H1 (cell line): ENCODE measurements at regions not wholly inside any gene's neighbourhood (a gene's known extent, or its start where the extent isn't known, plus 50 kb on each side); places are given as distances from the start of the nearest gene placed in this dataset.

Source experiments
- CTCF ChIA-PET: fragments of 300-600 bp; sonication (Branson Sonifier 250); formaldehyde crosslinking; loops from one replicate; lab custom pipeline; 2021; ENCODE audit not compliant: partially characterized antibody; lab: Charles Lee
- POLR2A ChIA-PET: fragments of 300-600 bp; sonication (Branson Sonifier 250); formaldehyde crosslinking; loops from one replicate; lab custom pipeline; 2021; ENCODE audit warnings: inconsistent platforms; ENCODE audit not compliant: partially characterized antibody; lab: Charles Lee
- DNase-seq, 2 experiments: peaks; one replicate each; pipeline versions ENCODE4 v3.0.0 to v3.0.0-alpha.2; 2010 to 2022; ENCODE audit warnings: low spot score in 2 of 2, low read depth in 1 of 2, mixed read lengths in 1 of 2
- FAIRE-seq: peaks from 2 replicates; lab custom pipeline; 2011; peaks lifted over from hg19 to GRCh38; lab: Jason Lieb, UNC
- H2AFZ ChIP-seq: 2 replicates; pipeline ENCODE4 v1.8.1; 2012; ENCODE audit warnings: low read length, inconsistent platforms
- H2AK5ac ChIP-seq: 2 replicates; pipeline ENCODE4 v1.6.1; 2013; ENCODE audit warnings: low read depth, low read length
- H2BK120ac ChIP-seq: replicated peaks from 2 replicates; pipeline ENCODE3; 2013; ENCODE audit warnings: low read depth, low read length, inconsistent platforms
- H2BK12ac ChIP-seq: 2 replicates; pipeline ENCODE4 v1.6.1; 2013; ENCODE audit warnings: low read depth, low read length
- H2BK15ac ChIP-seq: 2 replicates; pipeline ENCODE4 v1.6.1; 2013; ENCODE audit warnings: low read length
- H2BK20ac ChIP-seq: 2 replicates; pipeline ENCODE4 v1.6.1; 2013; ENCODE audit warnings: low read length
- H2BK5ac ChIP-seq: 2 replicates; pipeline ENCODE4 v1.6.1; 2013; ENCODE audit warnings: low read depth, low read length
- H3K14ac ChIP-seq: 2 replicates; pipeline ENCODE4 v1.6.1; 2013; ENCODE audit warnings: inconsistent platforms; ENCODE audit not compliant: insufficient read length
- H3K18ac ChIP-seq: 2 replicates; pipeline ENCODE4 v1.6.1; 2013; ENCODE audit warnings: low read length; ENCODE audit errors: extremely low read depth
- H3K23ac ChIP-seq: 2 replicates; pipeline ENCODE4 v1.6.1; 2013; ENCODE audit warnings: inconsistent platforms; ENCODE audit not compliant: insufficient read length
- H3K23me2 ChIP-seq: 2 replicates; pipeline ENCODE4 v1.6.1; 2013; ENCODE audit warnings: low read depth, low read length
- H3K27ac ChIP-seq: 2 replicates; pipeline ENCODE4 v1.6.1; 2011; ENCODE audit warnings: low read depth, low read length, inconsistent platforms
- H3K27me3 ChIP-seq, 4 experiments: replicated peaks in 1 of 4; 1 replicate in 1 of 4; 2 replicates in 3 of 4; pipeline versions ENCODE4 v1.6.1 to v1.8.1; 2011 to 2013; ENCODE audit warnings: low read length in 3 of 4, mild to moderate bottlenecking in 3 of 4, inconsistent platforms in 2 of 4, mixed read lengths in 2 of 4, moderate library complexity in 1 of 4; ENCODE audit not compliant: control insufficient read depth in 3 of 4, insufficient read depth in 3 of 4; ENCODE audit errors: extremely low read depth in 1 of 4
- H3K36me3 ChIP-seq, 4 experiments: 2 replicates each; pipeline versions ENCODE4 v1.6.1 to v1.8.1; 2011 to 2013; ENCODE audit warnings: mild to moderate bottlenecking in 4 of 4, low read length in 3 of 4, moderate library complexity in 2 of 4, control low read depth in 1 of 4, inconsistent platforms in 1 of 4; ENCODE audit not compliant: insufficient read depth in 4 of 4, control insufficient read depth in 2 of 4
- H3K4ac ChIP-seq: replicated peaks from 2 replicates; pipeline ENCODE3; 2013; ENCODE audit warnings: low read length, low read depth, mixed read lengths, inconsistent platforms; ENCODE audit not compliant: insufficient read length
- H3K4me1 ChIP-seq, 4 experiments: replicated peaks in 1 of 4; 1 replicate in 1 of 4; 2 replicates in 3 of 4; pipeline versions ENCODE4 v1.6.1 to v1.8.1; 2011 to 2013; ENCODE audit warnings: low read length in 3 of 4, inconsistent platforms in 2 of 4, mixed read lengths in 1 of 4; ENCODE audit not compliant: insufficient read depth in 4 of 4, control insufficient read depth in 3 of 4
- H3K4me2 ChIP-seq, 2 experiments: 2 replicates each; pipeline versions ENCODE4 v1.6.1 to v1.8.1; 2011 to 2013; ENCODE audit warnings: low read depth in 2 of 2, low read length in 2 of 2, control low read depth in 1 of 2, inconsistent platforms in 1 of 2, mild to moderate bottlenecking in 1 of 2; ENCODE audit not compliant: insufficient read depth in 1 of 2
- H3K4me3 ChIP-seq, 4 experiments: fragments of 200-600, 300-600 bp in 1 of 4; sonication (generic), shearing (Covaris generic), sonication (Bioruptor Twin) in 1 of 4; 2 replicates each; pipeline versions ENCODE4 v1.5.1 to v1.8.1; 2011 to 2016; ENCODE audit warnings: low read length in 4 of 4, low read depth in 3 of 4, control low read depth in 2 of 4, inconsistent platforms in 2 of 4, mild to moderate bottlenecking in 2 of 4, mixed read lengths in 1 of 4, moderate library complexity in 1 of 4; ENCODE audit not compliant: insufficient read depth in 2 of 4; ENCODE audit errors: extremely low read depth in 1 of 4
- H3K56ac ChIP-seq: replicated peaks from 2 replicates; pipeline ENCODE3; 2013; ENCODE audit warnings: low read depth, mild to moderate bottlenecking, mixed read lengths, low read length, inconsistent platforms; ENCODE audit not compliant: insufficient read length
- H3K79me1 ChIP-seq: 2 replicates; pipeline ENCODE4 v1.6.1; 2013; ENCODE audit warnings: low read depth, low read length, control low read depth
- H3K79me2 ChIP-seq, 2 experiments: 2 replicates each; pipeline versions ENCODE4 v1.6.1 to v1.8.1; 2012 to 2013; ENCODE audit warnings: low read length in 2 of 2, mild to moderate bottlenecking in 2 of 2, inconsistent platforms in 1 of 2; ENCODE audit not compliant: insufficient read depth in 2 of 2, control insufficient read depth in 1 of 2
- H3K9ac ChIP-seq, 4 experiments: replicated peaks in 1 of 4; 1 replicate in 1 of 4; 2 replicates in 3 of 4; pipeline versions ENCODE4 v1.6.1 to v1.8.1; 2011 to 2013; ENCODE audit warnings: low read depth in 3 of 4, low read length in 3 of 4, control low read depth in 2 of 4, mild to moderate bottlenecking in 2 of 4, moderate library complexity in 2 of 4, inconsistent platforms in 1 of 4; ENCODE audit errors: extremely low read depth in 1 of 4
- H3K9me3 ChIP-seq, 2 experiments: 2 replicates each; pipeline versions ENCODE4 v1.6.1 to v1.8.1; 2012 to 2013; ENCODE audit warnings: mild to moderate bottlenecking in 2 of 2, moderate library complexity in 2 of 2, control low read depth in 1 of 2, inconsistent platforms in 1 of 2, low read depth in 1 of 2, low read length in 1 of 2, mixed read lengths in 1 of 2; ENCODE audit not compliant: insufficient read depth in 2 of 2
- H4K20me1 ChIP-seq, 2 experiments: replicated peaks in 1 of 2; 2 replicates each; pipeline versions ENCODE3 to v1.8.1; 2011 to 2013; ENCODE audit warnings: inconsistent platforms in 2 of 2, low read length in 2 of 2, mild to moderate bottlenecking in 1 of 2; ENCODE audit not compliant: insufficient read depth in 2 of 2, control insufficient read depth in 1 of 2
- H4K5ac ChIP-seq: 2 replicates; pipeline ENCODE4 v1.6.1; 2013; ENCODE audit warnings: low read length, low read depth, mixed read lengths, inconsistent platforms; ENCODE audit not compliant: insufficient read length
- H4K8ac ChIP-seq: 2 replicates; pipeline ENCODE4 v1.8.0; 2013; ENCODE audit warnings: mild to moderate bottlenecking, moderate library complexity, low read length, inconsistent platforms; ENCODE audit not compliant: insufficient read depth; ENCODE audit errors: extremely low read depth
- H4K91ac ChIP-seq: replicated peaks from 2 replicates; pipeline ENCODE3; 2013; ENCODE audit warnings: low read length, mixed read lengths, inconsistent platforms; ENCODE audit not compliant: insufficient read length
- ASH2L ChIP-seq: fragments of 200-600, 300-600 bp; sonication (generic); IDR thresholded peaks from one replicate; pipeline ENCODE4 v1.7.1; 2017; ENCODE audit warnings: low read length
- CBX8 ChIP-seq: fragments of 300-800, 300-1000 bp; sonication (generic); IDR thresholded peaks from 2 replicates; pipeline ENCODE4 v1.7.1; 2016; ENCODE audit warnings: low read depth, low read length, borderline replicate concordance
- EGR1 ChIP-seq: IDR thresholded peaks from 2 replicates; pipeline ENCODE4 v1.6.1; 2011; ENCODE audit warnings: low read depth, low read length, borderline replicate concordance
- EZH2 ChIP-seq: fragments of 200-600 bp; sonication (generic); IDR thresholded peaks from 2 replicates; pipeline ENCODE4 v1.7.1; 2012; ENCODE audit warnings: low read depth, mild to moderate bottlenecking, moderate library complexity, low read length, inconsistent platforms; ENCODE audit not compliant: severe bottlenecking
- HDAC2 ChIP-seq, 2 experiments: fragments of 300-600 bp in 1 of 2; sonication (generic) in 1 of 2; IDR thresholded peaks; 2 replicates each; pipeline ENCODE4 v1.6.1; 2011 to 2012; ENCODE audit warnings: low read depth in 2 of 2, low read length in 2 of 2, mild to moderate bottlenecking in 2 of 2, moderate library complexity in 2 of 2, borderline replicate concordance in 1 of 2, inconsistent platforms in 1 of 2
- JUND ChIP-seq: IDR thresholded peaks from 2 replicates; pipeline ENCODE4 v1.6.1; 2011; ENCODE audit warnings: mild to moderate bottlenecking, improper control_type of control experiment, low read length
- KDM5A ChIP-seq: fragments of 200-600 bp; IDR thresholded peaks from 2 replicates; pipeline ENCODE4 v1.7.1; 2012; ENCODE audit warnings: mild to moderate bottlenecking, low read length, inconsistent platforms, mixed read lengths
- MAFK ChIP-seq: IDR thresholded peaks from 2 replicates; pipeline ENCODE4 v1.6.1; 2012; ENCODE audit warnings: low read depth, mild to moderate bottlenecking, improper control_type of control experiment, low read length
- NANOG ChIP-seq: IDR thresholded peaks from 2 replicates; pipeline ENCODE4 v1.6.1; 2011; ENCODE audit warnings: low read length, low read depth, mild to moderate bottlenecking, inconsistent platforms; ENCODE audit not compliant: insufficient read depth, poor library complexity, severe bottlenecking
- POLR2AphosphoS5 ChIP-seq: IDR thresholded peaks from 2 replicates; pipeline ENCODE4 v1.6.1; 2011; ENCODE audit warnings: low read depth, low read length
- RXRA ChIP-seq: IDR thresholded peaks from 2 replicates; pipeline ENCODE4 v1.6.1; 2011; ENCODE audit warnings: low read depth, mild to moderate bottlenecking, low read length, moderate library complexity; ENCODE audit not compliant: insufficient read depth
- SIN3A ChIP-seq, 2 experiments: IDR thresholded peaks in 1 of 2; conservative IDR thresholded peaks in 1 of 2; 2 replicates each; pipeline ENCODE4 v1.6.1; 2011 to 2012; ENCODE audit warnings: low read length in 2 of 2, improper control_type of control experiment in 1 of 2, low read depth in 1 of 2, mild to moderate bottlenecking in 1 of 2
- TBP ChIP-seq: IDR thresholded peaks from 2 replicates; pipeline ENCODE4 v1.6.1; 2011; ENCODE audit warnings: low read depth, low read length, improper control_type of control experiment
- WGBS, 2 experiments: shearing (Covaris generic) in 1 of 2; methylation state at CpG; one replicate each; pipeline versions ENCODE4 v1.1.6 to v1.1.7; 2013 to 2015; ENCODE audit warnings: low lambda C conversion rate in 2 of 2, mixed read lengths in 2 of 2, inconsistent platforms in 1 of 2, low coverage in 1 of 2, missing lambda C conversion rate in 1 of 2; ENCODE audit not compliant: insufficient replicate concordance in 2 of 2, insufficient coverage in 1 of 2, insufficient read length in 1 of 2; ENCODE audit errors: extremely low coverage in 1 of 2, missing lambda C conversion rate in 1 of 2; 5-methylcytosine and 5-hydroxymethylcytosine counted together
- TF ChIP-seq, protein P1 (sequence below): IDR thresholded peaks from 2 replicates; pipeline ENCODE4 v1.6.1; 2011; ENCODE audit warnings: low read depth, mild to moderate bottlenecking, low read length; ENCODE audit not compliant: insufficient read depth

DNA sequence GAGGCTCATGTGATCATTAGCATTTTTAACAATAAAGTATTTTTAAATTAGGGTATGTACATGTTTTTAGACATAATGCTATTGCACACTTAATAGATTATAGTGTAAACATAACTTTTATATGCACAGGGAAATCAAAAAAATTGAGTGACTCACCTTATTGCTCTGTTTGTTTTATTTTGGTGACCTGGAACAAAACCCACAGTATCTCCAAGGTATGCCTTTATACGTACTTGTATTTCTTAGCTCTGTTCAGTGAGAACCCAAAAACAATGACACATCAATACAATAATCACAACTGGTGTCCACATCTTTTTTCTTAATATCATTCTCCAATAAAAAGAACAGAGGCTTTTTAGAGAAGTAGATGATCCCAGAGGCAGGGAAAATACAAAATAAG lies 112.2 kb downstream of the CYB561 start:
- Histone ChIP-seq H3K14ac (no peak overlapping the region), H4K8ac (no peak overlapping the region), H3K27me3 (no peaks in the 10 kb centered on the region), H2BK120ac (no peak overlapping the region), H3K4me1 (no peaks in the 10 kb centered on the region), H3K56ac (no peak overlapping the region), H4K5ac (no peak overlapping the region), H3K4me2 (no peak overlapping the region), H2AFZ (no peak overlapping the region), H2BK15ac (no peak overlapping the region), H2BK5ac (no peak overlapping the region), H3K27ac (no peak overlapping the region), H2AK5ac (no peak overlapping the region), H3K9me3 (no peaks in the 10 kb centered on the region), H3K79me2 (no peaks in the 10 kb centered on the region), H3K4me3 (no peak overlapping the region), H3K23me2 (no peaks in the 10 kb centered on the region; the same call in 1 of the 2 replicates), H3K18ac (no peak overlapping the region), H2BK20ac (no peak overlapping the region), H4K20me1 (no peaks in the 10 kb centered on the region), H3K4ac (no peak overlapping the region), H4K91ac (no peak overlapping the region), H2BK12ac (no peak overlapping the region), H3K9ac (peak overlapping the region in 1 of 4 experiments; percentile 34; a peak in 1 of 7 replicates), H3K36me3 (no peaks in the 10 kb centered on the region), H3K79me1 (no peaks in the 10 kb centered on the region), H3K23ac (no peak overlapping the region)
- ChIA-PET POLR2A (no interaction called here), CTCF (no interaction called here)
- FAIRE-seq (no peak), DNase-seq (no peak)
- TF ChIP-seq JUND = no peak
- TF ChIP-seq HDAC2 (IDR thresholded peaks at IDR 0.05; ENCODE audit: borderline replicate concordance in 1 of 2, low read depth in 2 of 2, low read length in 2 of 2) = no peak
- TF ChIP-seq EZH2 = no peak
- TF ChIP-seq, protein P1, sequence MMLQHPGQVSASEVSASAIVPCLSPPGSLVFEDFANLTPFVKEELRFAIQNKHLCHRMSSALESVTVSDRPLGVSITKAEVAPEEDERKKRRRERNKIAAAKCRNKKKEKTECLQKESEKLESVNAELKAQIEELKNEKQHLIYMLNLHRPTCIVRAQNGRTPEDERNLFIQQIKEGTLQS = no peak
- TF ChIP-seq SIN3A (conservative IDR thresholded peaks at IDR 0.05 in 1 of 2, IDR thresholded peaks at IDR 0.05 in 1 of 2; ENCODE audit: low read depth in 1 of 2, low read length in 2 of 2) = no peak
- no peak for TF ChIP-seq POLR2AphosphoS5
- TF ChIP-seq RXRA = no peak
- TF ChIP-seq MAFK = no peak
- no peak for TF ChIP-seq TBP
- TF ChIP-seq NANOG = no peak
- TF ChIP-seq ASH2L = no peak
- TF ChIP-seq CBX8 = no peak
- TF ChIP-seq EGR1 = no peak
- TF ChIP-seq KDM5A = no peak
- WGBS, 2 experiments = 91% methylated on average over 1 of the region's 1 CpG; no CpG with 5 or more reads in 1 of the 2 experiments
